PC-9 (cell line): ENCODE measurements at regions not wholly inside any gene's neighbourhood (a gene's known extent, or its start where the extent isn't known, plus 50 kb on each side); places are given as distances from the start of the nearest gene placed in this dataset.

Source experiments
- CTCF ChIP-seq: fragments of 200-600 bp; sonication (generic); conservative IDR thresholded peaks from 2 replicates; pipeline ENCODE4 v1.6.1; 2017; ENCODE audit warnings: mixed run types, antibody characterized with exemption, mild to moderate bottlenecking, moderate library complexity
- EZH2 ChIP-seq: fragments of 200-600 bp; sonication (generic); IDR thresholded peaks from 2 replicates; pipeline ENCODE4 v1.8.0; 2017; ENCODE audit warnings: antibody characterized with exemption, low read depth

GRCh38 chr4:96585304-96585703 lies 745.4 kb downstream of the PDHA2 start:
- TF ChIP-seq CTCF = no peak
- TF ChIP-seq EZH2 = no peak
